NCI-H345 treated with DMSO at 0.1 percent for 48 hours (cell line): ENCODE measurements at regions not wholly inside any gene's neighbourhood (a gene's known extent, or its start where the extent isn't known, plus 50 kb on each side); places are given as distances from the start of the nearest gene placed in this dataset.
"Not testable (repeated sequence)": the region's sequence is repeated elsewhere in the genome, so short reads cannot be mapped to it uniquely, and the experiment has no call there.

Experiments used
- DNase-seq: peaks from one replicate; lab custom pipeline; 2025; ENCODE audit not compliant: unreplicated experiment; lab: John Stamatoyannopoulos, UW

DNA sequence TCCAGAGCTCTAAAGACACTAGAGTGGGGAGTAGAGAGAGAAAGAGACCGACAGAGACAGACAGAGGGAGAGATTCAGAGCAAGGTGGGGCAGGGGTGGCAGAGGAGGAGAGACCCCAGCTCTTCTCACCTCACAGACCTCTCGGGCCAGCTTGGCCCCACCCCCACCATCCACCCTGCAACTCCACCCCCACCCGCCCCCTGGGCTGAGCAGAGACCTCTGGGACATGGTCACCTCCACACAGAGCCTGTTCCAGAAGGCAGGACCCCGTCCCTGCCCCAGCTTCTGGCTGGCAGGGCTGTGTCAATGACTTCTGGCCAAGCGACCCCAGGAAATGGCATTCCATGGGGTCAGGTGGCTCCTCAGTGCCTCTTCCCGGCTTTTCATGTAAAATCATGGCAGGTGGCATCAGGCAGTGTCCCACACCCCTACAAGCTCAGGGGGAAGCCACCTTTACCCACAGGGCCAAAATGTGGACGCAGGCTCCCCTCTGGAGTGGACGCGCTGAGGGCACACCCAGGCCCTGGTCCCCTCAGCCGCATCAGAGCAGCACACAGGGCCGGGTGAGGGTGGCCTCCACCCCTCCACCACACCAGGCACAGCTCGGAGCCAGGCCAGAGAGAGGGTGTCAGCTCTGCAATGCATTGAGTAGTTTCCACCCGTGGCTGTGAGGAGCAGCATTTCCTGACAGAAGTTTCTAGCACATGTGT, 131.2 kb upstream of the LPCAT1 start:
- no peak for DNase-seq

DNA sequence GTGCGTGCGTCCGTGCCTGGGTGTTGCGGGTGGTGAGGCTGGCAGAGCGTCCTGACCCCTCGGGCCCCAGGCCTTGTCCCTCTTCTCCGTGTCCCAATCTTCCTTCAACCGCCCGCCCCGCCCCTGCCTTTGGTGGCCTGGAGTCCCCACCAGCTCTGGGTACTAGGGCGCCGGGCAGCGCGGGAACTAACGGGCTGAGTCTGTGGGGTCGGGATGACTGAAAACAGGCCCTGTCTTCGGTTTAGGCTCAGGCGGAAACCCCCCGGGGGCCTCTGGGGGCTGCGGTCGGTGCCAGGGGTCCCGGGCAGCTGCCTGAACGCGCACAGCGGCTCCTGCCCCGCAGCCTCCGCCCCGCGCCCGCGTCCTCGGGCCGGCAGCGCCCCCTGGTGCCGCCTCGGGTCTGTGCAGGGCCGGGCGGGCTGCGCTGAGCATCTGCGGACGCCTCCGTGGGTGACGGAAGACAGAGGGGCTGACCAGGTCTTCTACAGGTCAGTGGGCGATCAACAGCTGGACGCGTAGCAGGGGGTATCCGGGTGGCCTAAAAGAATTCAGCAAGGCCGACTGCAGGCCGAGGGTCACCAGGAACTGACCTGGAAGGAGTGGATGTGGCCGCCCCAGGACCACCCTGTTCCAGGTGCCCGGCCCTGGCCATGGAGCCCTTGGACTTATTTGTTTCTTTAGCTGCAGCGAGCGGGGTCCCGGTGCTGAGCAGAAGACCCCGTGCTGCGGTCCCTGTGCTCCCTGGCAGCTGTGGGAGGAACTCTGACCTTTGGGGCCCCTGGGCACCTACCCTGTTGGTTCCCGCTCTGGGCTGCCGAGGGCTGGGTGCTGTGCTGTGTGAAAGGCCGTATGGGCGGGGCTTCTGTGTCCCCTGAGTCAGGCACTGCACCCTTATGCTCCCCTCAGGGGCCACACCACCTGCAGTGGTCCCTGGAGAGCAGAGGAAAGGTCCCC, 130.2 kb upstream of the LPCAT1 start:
- DNase-seq, result not testable (repeated sequence)

DNA sequence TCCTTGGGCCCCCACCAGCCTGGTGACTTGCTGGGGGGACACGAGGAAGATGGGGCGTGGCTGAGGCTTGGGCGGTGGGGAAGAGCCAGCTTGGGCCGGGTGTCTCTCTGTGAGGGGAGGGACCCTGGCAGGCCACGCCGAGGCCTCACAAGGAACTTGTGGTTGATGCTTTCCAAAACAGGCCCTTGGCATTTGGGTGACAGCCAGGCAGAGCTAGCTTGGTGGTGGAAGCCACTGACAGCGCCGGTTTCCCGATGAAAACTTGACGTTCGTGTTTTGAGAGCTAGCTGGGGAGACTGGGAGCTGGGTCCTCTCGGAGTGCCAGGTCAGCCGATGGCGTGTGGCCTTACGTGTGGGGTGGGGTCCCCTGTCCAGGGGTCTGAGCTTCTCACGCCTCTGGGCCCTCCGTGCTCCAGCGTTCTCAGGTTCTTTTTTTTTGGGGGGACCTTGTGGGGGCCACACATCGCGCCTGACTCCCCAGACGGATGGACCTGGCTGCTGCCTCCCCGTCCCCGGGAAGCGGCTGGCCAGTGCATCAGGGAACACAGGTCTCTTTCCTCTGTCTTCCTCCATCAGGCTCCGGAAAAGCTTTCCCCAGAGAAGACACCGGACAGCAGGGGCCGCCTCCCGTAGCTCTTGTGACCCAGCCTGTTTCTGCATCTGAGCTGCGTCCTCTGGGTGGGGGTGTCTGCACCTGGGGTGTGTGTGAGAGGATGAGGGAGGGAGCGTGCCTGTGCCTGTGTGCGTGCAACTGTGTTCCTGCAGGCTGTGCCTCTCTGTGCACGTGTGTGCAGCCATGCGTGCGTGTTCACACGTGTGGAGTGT, 129.3 kb upstream of the LPCAT1 start:
- no peak for DNase-seq

DNA sequence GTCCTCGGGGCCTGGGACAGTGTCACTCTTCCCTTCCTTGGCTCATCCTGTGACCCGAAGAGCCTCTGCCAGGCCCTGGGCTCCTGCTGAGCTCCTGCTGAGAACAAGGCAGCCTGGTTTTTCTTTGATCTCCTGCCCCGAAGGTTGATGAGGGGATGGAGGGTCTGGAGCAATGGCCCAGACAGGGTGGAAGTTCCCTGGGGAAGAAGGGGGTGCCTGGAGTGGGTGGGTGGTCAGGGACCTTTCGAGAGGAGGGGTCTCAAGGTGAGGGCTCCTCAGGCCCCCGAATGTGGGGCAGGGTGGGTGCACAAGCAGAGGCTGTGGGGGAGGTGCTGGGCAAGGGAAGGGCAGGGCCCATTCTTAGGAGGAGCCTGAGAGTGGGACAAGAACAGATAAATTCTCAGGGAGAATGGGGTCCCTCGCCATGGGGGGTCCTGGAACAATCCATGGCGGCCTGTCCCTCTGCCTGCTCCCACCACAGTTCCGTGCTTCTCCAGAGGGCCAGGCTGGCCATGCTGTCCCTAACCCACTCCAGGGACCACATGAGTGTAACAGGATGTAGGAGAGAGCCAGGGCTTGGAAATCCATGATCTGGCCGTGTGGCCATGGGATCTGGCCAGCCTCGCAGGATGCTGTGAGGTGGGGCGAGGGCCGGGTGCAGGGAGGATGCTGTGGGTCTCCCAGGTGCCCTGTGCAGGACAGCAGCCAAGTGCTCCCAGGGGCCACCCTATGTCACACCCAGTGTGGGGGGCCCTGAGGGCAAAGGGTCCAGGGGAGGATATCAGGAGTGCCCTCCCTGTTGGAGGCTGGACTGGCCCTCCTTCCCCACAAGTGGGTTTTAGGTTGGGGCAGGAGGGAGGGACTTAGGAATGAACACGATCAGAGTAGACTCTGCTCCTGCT, 128.5 kb upstream of the LPCAT1 start:
- DNase-seq, result no peak

DNA sequence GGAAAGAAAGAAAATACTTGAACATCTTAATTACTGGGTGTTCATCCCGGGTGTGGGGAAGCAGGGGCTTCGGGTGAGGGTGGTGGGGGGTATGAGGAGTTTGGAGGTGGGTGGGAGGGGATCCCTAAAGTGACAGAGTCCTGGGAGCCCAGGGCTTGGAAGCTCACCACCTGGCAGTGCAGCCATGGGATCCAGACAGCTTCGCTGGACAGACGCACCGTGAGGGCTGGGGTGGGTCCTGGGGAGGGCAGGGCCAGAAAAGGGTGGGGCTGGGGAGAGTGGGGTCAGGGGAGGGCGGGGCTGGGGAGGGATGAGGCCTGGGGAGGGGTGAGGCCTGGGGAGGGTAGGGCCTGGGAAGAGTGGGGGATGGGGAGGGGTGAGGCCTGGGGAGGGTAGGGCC, 127.5 kb upstream of the LPCAT1 start:
- no peak for DNase-seq

DNA sequence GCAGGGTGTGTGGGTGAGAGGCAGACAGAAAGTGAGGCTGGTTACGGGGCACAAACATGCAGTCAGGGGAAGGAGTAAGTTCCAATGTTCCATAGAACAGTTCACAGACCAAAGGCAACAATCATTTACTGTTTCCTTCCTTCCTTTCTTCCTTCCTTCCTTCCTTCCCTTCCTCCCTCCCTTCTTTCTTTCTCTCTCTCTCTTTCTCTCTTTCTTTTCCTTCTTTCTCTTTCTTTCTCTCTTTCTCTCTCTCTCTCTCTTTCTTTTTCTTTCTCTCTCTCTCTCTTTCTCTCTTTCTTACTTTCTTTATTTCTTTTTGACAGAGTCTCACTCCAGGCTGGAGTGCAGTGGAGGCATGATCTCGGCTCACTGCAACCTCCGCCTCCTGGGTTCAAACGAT, 125.8 kb upstream of the LPCAT1 start:
- DNase-seq, result no peak

DNA sequence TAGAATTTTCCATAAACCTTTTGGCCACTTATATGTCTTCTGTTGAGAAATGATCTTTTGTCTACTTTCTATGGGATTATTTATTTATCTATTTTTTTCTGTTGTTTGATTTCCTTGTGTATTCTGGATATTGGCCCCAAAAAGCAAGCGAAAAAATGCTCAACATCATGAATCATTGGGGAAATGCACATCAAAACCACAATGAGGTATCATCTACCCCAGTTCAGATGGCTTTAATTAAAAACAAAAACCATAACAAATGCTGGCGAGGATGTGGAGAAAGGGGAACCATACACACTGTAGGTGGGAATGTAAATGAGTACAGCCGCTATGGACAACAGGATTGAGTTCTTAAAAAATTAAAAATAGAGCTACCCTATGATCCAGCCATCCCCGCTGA, 125.0 kb upstream of the LPCAT1 start:
- no peak for DNase-seq

DNA sequence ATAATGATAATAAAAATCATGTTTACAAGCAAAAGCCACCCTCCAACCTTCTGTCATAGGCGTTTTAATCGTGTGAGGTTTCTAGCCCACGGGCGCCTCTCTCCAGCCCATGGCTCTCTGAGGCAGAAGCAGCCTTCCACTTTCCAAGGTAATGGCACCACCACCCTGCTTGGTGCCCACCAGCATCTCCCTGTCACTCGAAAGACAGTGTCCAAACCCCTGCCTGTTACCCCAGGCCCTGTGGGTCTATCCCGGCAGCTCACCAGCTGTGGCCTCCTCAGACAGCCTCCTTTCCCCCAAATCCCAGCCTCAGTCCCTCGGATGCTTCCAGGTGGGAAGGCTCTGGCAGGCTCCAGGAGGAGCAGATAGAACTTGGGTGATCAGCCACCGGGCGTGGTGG, 123.8 kb upstream of the LPCAT1 start:
- no peak for DNase-seq

DNA sequence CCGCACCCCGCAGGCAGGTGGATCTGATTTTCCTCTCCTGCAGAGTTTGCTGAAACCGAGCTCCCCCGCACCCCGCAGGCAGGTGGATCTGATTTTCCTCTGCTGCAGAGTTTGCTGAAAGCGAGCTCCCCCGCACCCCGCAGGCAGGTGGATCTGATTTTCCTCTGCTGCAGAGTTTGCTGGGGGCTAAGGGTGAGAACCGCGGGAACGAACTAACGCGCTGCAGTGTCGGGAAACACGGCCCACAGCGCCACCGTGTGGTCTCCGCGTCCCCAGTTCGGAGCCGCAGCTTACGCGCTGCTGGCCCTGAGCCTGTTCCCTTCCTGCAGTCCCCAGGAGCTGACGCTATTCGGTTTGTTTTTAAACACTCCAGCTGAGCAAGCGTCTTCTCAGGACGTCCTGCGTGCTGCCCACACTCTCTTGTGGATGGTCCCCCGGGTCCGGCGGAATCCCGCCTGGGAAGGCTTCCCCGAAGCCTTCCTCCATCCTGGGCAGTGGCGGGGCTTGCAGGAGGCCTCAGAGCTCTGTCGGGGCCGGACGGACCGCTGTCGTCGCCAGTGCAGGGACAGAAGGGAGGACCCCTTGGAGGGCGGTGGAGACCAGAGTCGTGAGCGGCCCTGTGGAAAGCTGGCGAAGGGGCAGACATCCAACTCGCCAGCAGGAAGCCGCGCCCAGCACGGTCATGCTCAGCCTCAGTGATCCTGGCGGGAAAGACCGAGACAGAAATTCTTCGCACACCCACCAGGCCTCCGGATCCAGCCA, 121.2 kb upstream of the LPCAT1 start:
- DNase-seq, result peak; percentile 78

DNA sequence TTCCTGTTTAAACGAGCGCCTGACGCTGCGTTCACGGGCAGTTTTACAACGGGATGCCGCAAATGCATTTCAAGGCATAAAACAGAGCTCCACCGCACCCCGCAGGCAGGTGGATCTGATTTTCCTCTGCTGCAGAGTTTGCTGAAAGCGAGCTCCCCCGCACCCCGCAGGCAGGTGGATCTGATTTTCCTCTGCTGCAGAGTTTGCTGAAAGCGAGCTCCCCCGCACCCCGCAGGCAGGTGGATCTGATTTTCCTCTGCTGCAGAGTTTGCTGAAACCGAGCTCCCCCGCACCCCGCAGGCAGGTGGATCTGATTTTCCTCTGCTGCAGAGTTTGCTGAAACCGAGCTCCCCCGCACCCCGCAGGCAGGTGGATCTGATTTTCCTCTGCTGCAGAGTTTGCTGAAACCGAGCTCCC, 120.6 kb upstream of the LPCAT1 start:
- DNase-seq, result not testable (repeated sequence)

DNA sequence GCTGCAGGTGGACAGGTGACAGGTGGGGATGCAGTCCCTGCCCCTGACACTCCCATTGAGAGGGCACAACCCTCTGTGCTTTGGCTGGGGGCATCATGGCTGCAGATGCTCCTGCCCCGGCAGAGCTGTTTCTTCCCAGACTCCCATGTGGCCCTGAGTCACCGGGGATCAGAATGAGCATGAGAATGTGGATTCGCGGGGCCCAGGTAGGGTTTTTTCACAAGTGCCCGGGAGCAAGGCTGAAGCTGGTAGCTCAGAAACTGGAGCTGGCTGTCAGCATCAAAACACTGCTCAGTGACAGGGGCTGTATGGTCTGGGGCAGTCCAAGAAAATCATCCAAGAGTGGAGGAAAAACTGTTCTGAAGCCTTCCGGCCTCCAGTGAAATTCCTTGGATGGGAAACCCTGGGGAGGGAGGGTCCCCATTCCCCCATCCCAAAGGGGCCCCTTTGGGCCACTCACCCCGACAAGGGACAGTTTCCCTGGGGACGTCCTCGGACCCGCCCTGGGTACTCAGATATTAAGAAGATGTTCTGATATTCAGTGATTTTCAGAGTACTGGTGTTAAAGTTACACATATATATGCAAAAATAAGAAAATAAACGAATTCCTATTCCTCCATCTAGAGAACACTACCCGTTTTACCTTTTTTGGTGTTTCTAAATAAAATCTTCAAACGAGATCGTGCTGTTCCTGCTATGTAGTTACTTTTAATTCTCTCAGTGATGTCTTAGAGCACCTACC, 120.1 kb upstream of the LPCAT1 start:
- no peak for DNase-seq

DNA sequence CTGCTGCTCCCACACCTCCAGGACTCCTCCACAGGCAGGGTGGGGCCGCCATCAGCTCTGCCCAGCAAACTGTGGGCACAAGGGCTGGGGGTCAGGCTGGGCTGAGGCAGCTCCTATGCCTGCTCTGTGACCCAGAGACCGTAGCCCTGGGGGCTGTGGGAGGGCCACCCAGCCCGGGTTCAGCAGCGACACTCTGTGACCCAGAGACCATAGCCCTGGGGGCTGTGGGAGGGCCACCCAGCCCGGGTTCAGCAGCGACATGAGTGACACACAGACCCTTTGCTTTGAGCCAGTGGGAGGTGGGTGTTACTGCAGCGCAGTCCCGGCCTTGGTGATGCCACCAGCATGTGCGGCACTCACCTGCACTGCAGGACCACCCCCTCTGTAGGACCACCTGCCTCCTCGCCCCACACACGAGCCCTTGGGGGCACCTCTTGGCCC, 118.9 kb upstream of the LPCAT1 start:
- no peak for DNase-seq

DNA sequence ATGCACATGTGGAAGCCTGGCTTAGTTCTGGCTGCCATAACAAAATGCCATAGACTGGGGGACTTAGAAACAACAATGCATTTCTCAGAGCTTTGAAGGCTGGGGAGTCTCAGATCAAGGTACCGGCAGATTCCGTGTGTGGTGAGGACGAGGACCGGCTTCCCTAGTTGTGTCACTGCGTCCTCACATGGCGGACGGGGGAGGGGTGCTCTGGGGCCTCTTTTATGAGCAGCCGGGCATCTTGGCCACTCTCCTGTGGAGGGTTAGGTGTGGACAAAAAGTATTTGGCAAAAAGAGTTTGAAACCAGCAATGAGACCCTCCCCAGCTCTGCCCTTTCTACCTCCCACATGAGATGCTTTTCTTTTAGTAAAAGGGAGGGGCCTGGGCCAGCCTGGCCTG, 118.5 kb upstream of the LPCAT1 start:
- no peak for DNase-seq

DNA sequence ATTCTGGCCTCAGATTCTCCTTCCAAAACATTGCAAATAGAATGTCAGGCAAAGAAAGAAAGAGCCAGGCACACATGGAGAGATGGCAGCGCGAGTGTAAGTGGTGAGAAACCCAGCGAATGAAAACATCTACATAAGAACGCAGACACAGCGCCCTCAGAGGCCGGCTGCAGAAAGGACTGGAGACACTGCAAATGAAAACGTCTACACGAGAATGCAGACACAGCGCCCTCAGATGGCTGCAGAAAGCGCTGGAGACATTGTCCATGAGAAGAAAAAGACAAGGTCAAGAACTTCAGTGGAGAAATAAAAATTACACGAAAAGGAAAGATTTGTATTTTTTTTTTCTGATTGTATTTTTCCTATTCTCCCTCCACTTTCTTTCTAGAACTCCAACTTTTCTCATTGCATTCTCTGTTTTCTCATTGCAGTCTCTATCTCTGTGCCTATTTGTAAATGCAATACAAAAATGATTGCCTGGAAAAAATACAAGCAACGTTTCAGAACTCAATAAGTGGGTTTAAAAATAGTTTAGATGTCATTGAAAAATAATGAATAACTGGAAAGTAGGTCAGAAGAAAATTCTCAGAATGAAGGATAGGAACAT, 117.9 kb upstream of the LPCAT1 start:
- peak; percentile 71 for DNase-seq

DNA sequence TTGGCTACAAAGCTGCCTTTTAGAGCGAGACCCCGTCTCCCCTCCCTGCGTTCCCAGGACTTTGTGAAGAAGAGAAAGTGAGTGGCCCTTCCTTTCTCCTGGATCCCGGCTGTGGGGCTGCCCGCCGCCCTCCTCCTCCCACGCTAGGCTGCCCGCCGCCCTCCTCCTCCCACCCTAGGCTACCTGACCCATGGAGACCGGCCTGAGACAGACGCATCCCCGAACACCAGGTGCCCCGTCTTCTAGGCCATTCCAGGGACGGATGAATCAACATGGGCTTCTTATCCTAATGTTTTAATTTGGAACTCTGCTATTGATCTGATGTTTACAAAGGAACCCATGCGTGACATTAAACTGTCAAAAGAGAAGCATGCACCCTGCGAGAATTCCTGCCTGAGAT, 117.3 kb upstream of the LPCAT1 start:
- DNase-seq, result no peak

DNA sequence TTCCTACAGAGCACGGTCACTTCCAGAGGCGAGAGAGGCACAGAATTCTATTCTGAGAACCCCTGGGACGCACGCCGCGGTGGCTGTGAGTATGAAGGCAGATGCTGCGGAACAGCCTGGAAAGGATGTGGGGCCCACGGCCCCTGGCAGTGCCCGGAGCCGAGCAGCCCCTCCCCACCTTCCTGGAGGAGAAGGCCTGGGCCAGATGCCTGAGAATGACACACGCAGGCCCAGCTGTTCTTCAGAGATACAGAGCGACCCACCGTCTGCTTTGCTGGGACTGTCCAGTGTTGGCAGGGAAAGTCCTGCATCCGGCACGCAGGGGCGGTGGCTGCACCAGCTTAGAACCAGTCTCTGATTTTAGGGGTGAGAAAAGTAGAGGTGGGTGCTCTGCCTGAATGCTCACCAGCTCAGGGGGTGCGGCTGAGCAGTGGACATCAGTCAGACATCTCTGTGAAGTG, 116.7 kb upstream of the LPCAT1 start:
- no peak for DNase-seq

DNA sequence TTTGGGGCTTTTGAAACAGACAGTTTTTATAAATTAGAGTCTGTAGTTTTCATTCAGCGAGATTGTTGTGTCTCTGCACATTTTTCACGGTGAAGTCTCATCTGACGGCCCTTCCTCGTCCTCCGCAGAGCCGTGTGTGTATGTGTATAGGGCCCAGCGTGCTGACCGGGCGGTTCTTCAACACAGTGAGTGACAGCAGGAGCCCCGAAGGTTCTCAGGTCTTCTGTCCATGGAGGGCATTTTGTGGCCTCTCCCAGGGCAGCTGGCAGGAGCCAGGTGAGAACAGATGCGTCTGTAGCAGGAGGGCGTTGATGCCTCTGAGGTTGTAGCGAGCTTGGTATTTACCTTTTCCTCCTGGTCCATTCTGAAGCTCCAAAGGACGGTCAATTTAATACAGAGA, 116.0 kb upstream of the LPCAT1 start:
- DNase-seq, result no peak

DNA sequence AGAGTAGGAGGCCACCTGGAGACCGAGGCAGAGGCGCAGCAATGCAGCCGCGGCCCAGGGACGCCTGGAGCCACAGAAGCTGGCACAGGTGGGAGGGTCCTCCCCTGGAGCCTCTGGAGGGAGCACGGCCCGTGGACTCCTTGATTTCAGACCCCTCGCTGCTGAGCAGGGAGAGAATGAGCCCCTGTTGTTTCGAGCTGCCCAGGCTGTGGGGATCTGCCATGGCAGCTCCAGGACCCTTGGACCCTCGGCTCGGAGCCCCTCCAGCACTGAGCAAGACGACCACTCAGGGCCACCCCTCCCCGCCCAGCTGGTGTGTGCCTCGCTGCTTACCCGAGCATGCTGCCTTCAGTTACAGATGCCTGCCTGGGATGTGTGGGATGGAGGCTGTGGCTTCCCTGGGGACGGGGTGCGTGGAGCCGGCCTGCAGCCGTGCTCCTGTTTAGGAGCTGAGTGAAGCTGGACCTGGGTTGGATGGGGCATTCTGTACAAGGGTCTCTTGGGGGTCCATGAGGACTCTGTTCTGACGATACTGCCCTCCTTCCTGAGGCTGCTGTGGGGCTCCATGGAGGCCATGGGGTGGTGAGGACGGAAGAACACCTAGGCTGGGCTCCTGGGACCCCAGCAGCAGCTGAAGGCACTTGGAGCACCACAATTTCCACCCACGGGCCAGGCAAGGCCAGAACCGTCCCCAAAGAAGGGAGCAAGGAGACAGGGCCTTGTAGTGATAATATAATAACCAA, 115.1 kb upstream of the LPCAT1 start:
- DNase-seq, result no peak
